Hematopoietic multipotent progenitor cell treated with erythropoietin and hydrocortisone succinate and interleukin-3 and kit ligand, for 4 days (in vitro differentiated cells): ENCODE measurements at regions not wholly inside any gene's neighbourhood (a gene's known extent, or its start where the extent isn't known, plus 50 kb on each side); places are given as distances from the start of the nearest gene placed in this dataset.

Source experiments
- DNase-seq: peaks from one replicate; pipeline ENCODE4 v3.0.0-alpha.2; 2015

- no peak for DNase-seq
These were observed 55.1 kb upstream of the S1PR3 start for GRCh38 chr9:88936132-88936531.

- no peak for DNase-seq
These were observed 54.6 kb upstream of the S1PR3 start for GRCh38 chr9:88936668-88937067.

- no peak for DNase-seq
These were observed 54.0 kb upstream of the S1PR3 start for GRCh38 chr9:88937248-88937647.

GRCh38 chr9:88938189-88938588 is 53.1 kb upstream of the S1PR3 start:
- no peak for DNase-seq
